ENCODE measurements at regions not wholly inside any gene's neighbourhood (a gene's known extent, or its start where the extent isn't known, plus 50 kb on each side); places are given as distances from the start of the nearest gene placed in this dataset.
"Not testable (repeated sequence)": the region's sequence is repeated elsewhere in the genome, so short reads cannot be mapped to it uniquely, and the experiment has no call there.

DNA sequence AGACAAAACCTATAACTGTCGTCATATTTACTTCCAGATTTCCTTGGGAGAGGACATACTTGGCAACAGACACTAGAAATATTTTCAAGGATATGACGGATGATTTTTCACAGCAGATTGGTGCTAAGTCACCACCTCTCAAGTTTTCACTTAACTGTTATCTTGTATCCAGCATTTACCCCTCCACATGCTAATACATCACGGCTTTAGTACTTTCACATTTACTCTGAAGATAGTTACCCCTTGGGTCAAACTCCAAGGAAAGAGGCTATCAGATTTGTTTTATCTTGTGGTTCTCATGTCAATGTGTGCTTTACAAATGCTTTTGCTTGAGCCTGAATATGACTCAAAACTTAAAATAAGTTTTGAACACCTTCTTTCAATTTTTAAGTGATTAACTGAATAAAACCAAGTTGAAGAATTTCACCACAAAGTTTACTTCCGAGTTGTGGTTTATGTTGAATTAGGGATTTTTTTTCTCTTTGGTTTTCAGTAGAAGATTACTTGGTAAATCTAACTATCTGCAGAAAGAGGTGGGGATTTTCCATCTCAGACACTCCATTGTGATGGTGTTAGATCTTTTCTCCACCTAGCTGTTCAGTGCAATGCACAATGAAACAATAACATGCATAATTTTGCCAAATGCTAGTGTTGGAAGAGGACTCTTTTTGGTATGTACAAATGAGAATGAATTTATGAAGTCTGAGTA, 75.4 kb upstream of the FAT1 start:
- no peak overlapping the region for H3K27ac ChIP-seq (ENCODE audit: low read depth in 1 of 2, low read length in 1 of 2)
- WGBS: 91% methylated on average over 4 of the region's 4 CpGs
- no peaks in the 10 kb centered on the region for H3K9me3 ChIP-seq (ENCODE audit: control insufficient read depth in 2 of 2, insufficient read depth in 1 of 2, low read length in 1 of 2)
- no peak overlapping the region for H3K4me3 ChIP-seq (ENCODE audit: low read length in 2 of 2)
- no peaks in the 10 kb centered on the region for H3K36me3 ChIP-seq (ENCODE audit: control insufficient read depth in 2 of 2, insufficient read depth in 2 of 2, low read length in 1 of 2)
- no peaks in the 10 kb centered on the region for H3K27me3 ChIP-seq (ENCODE audit: control insufficient read depth in 2 of 2, insufficient read depth in 1 of 2, low read length in 1 of 2)
- H3K4me1 ChIP-seq (ENCODE audit: control insufficient read depth in 2 of 2, insufficient read depth in 2 of 2, low read length in 2 of 2): no peaks in the 10 kb centered on the region
- DNase-seq (ENCODE audit: low read depth in 6 of 9, low spot score in 9 of 9): no peak

DNA sequence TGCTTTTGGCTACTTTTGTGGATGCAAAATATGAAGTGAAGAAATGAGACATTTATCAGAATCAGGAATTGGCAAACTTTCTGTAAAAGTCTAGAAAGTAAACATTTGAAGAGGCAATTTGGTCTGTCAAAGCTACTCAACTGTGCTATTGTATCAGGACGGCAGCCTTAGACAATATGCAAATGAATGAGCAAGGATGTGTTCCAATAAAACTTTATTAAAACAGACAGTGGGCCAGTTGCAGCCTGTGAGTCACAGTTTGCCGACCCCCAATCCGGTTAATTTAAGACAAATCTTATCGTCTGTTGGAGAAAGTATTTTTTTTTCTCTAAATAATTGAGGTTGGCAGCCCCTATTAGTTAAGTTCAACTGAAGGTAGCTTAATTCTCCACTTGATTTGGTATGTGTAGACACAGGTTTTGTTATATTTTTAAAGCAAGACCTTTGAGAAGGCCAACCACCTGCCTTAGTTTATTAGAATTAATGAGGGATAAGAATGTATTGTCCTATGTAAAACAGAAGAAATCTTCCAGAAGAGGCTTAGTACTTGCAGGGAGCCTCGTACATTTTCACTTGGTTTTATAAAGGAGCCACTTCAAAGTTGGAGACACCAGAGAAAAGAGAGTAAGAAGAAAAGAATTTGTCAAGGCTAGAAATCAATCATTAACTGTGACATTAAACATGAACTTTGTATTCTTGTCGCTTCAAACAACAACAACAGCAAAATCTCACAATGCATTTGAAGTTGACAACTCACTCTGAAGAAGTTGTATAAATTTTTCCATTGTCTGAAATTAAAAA, 81.6 kb upstream of the FAT1 start:
- WGBS: 94% methylated on average over 6 of the region's 6 CpGs
- H3K27ac ChIP-seq (ENCODE audit: low read depth in 1 of 2, low read length in 1 of 2): no peak overlapping the region
- no peaks in the 10 kb centered on the region for H3K27me3 ChIP-seq (ENCODE audit: control insufficient read depth in 2 of 2, insufficient read depth in 1 of 2, low read length in 1 of 2)
- H3K4me3 ChIP-seq (ENCODE audit: low read length in 2 of 2): no peak overlapping the region
- DNase-seq (ENCODE audit: low read depth in 6 of 9, low spot score in 9 of 9): no peak
- no peaks in the 10 kb centered on the region for H3K36me3 ChIP-seq (ENCODE audit: control insufficient read depth in 2 of 2, insufficient read depth in 2 of 2, low read length in 1 of 2)
- no peaks in the 10 kb centered on the region for H3K9me3 ChIP-seq (ENCODE audit: control insufficient read depth in 2 of 2, insufficient read depth in 1 of 2, low read length in 1 of 2)
- H3K4me1 ChIP-seq (ENCODE audit: control insufficient read depth in 2 of 2, insufficient read depth in 2 of 2, low read length in 2 of 2): no peaks in the 10 kb centered on the region

DNA sequence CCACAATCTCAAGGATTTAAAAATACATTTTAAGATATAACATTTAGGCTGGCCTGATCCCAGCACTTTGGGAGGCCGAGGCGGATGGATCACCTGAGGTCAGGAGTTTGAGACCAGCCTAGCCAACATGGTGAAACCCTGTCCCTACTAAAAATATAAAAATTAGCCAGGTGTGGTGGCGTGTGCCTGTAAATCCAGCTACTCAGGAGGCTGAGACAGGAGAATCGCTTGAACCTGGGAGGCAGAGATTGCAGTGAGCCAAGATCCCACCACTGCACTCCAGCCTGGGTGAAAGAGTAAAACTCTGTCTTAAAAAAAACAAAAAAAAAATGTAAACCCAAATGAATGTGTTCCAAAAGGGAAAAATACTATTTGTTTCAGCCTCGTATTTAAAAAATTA, 82.3 kb upstream of the FAT1 start:
- not testable (repeated sequence) for H3K4me3 ChIP-seq (ENCODE audit: low read length in 2 of 2); H3K27ac ChIP-seq (ENCODE audit: low read depth in 1 of 2, low read length in 1 of 2)

DNA sequence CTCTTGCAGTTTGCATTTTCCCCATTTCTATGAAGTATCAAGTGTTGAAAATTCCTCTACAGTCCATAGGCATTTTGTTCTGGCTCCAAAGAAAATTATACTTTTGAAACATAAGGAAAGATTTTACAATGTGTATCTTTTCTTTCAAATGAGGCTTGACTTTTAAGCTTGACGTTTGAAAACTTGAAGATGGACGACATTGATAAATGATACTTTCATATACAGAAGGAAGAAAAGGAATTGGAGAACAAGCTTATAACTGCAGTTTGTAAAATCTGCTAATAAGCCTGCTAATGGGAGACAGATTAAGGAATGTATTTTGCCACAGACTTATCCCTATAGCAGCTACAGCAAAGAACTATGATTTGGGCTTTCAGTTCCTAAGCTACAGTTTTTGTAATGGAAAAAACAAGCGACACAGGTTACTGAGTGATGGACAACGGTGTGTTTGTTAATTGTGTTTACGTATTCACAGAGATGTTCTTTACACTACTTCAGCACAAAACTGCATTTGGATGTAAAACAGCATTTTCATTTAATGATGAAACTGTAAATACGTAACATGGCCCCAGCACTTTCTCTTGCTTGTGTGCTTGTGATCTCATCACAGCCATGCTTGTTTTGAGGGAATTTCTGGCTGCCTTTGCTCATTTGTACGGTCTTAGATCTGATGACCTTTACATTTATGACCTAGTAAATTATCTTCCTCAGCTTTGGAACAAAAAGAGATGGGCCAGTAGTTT, 83.2 kb upstream of the FAT1 start:
- 77% methylated on average over 7 of the region's 7 CpGs for WGBS
- H3K36me3 ChIP-seq (ENCODE audit: control insufficient read depth in 2 of 2, insufficient read depth in 2 of 2, low read length in 1 of 2): no peaks in the 10 kb centered on the region
- H3K9me3 ChIP-seq (ENCODE audit: control insufficient read depth in 2 of 2, insufficient read depth in 1 of 2, low read length in 1 of 2): peaks cover 0 to 4% of the 10 kb centered on the region in 2 donors
- H3K27ac ChIP-seq (ENCODE audit: low read depth in 1 of 2, low read length in 1 of 2): no peak overlapping the region
- no peak for DNase-seq (ENCODE audit: low read depth in 6 of 9, low spot score in 9 of 9)
- no peak overlapping the region for H3K4me3 ChIP-seq (ENCODE audit: low read length in 2 of 2)
- no peaks in the 10 kb centered on the region for H3K4me1 ChIP-seq (ENCODE audit: control insufficient read depth in 2 of 2, insufficient read depth in 2 of 2, low read length in 2 of 2)
- no peaks in the 10 kb centered on the region for H3K27me3 ChIP-seq (ENCODE audit: control insufficient read depth in 2 of 2, insufficient read depth in 1 of 2, low read length in 1 of 2)

More for the DNA sequence above, 82.3 kb upstream of the FAT1 start:
- H3K4me1 ChIP-seq (ENCODE audit: control insufficient read depth in 2 of 2, insufficient read depth in 2 of 2, low read length in 2 of 2); H3K27me3 ChIP-seq (ENCODE audit: control insufficient read depth in 2 of 2, insufficient read depth in 1 of 2, low read length in 1 of 2); DNase-seq (ENCODE audit: low read depth in 6 of 9, low spot score in 9 of 9); H3K9me3 ChIP-seq (ENCODE audit: control insufficient read depth in 2 of 2, insufficient read depth in 1 of 2, low read length in 1 of 2); H3K36me3 ChIP-seq (ENCODE audit: control insufficient read depth in 2 of 2, insufficient read depth in 2 of 2, low read length in 1 of 2): not testable (repeated sequence)
- WGBS: 94% methylated on average over 5 of the region's 5 CpGs

DNA sequence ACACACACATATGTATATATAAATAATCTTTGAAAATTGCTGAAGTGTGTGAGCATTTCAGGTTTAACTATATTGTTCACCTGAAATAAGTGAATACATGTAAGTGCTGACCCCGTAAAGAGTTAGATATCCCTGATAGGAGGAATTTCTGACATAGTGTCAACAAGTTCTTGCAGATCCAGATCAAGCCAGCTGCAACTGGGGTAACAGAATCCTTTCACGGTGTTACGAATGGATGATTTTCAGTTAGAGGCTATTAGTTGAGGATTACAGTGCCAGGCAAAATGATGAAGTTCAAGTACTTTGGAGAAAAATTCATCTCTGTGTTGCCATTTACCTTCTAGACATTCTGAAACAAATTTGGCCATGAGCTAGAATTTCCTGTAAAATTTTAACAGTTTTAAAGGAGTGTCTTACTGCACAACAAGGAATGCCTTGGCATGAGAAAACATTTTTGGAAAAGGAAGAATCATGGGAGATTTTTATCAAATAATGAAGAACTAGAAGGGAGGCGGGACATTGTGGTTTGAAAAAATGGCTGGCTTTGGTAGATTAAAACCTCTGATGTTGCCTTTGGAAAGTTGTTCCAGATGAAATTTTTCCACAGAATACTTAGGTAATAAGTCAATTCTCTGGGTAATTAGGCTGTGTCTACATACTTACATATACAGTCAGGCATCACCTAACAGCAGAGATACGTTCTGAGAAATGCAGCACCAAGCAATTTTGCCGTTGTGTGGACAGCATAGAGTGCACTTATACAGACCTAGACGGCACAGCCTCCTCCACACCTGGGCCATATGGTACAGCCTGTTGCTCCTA, 84.4 kb upstream of the FAT1 start:
- 92% methylated on average over 7 of the region's 7 CpGs for WGBS
- H3K36me3 ChIP-seq (ENCODE audit: control insufficient read depth in 2 of 2, insufficient read depth in 2 of 2, low read length in 1 of 2): no peaks in the 10 kb centered on the region
- H3K27ac ChIP-seq (ENCODE audit: low read depth in 1 of 2, low read length in 1 of 2): no peak overlapping the region
- no peaks in the 10 kb centered on the region for H3K4me1 ChIP-seq (ENCODE audit: control insufficient read depth in 2 of 2, insufficient read depth in 2 of 2, low read length in 2 of 2)
- no peak for DNase-seq (ENCODE audit: low read depth in 6 of 9, low spot score in 9 of 9)
- H3K27me3 ChIP-seq (ENCODE audit: control insufficient read depth in 2 of 2, insufficient read depth in 1 of 2, low read length in 1 of 2): no peaks in the 10 kb centered on the region
- H3K4me3 ChIP-seq (ENCODE audit: low read length in 2 of 2): no peak overlapping the region
- H3K9me3 ChIP-seq (ENCODE audit: control insufficient read depth in 2 of 2, insufficient read depth in 1 of 2, low read length in 1 of 2): peaks cover 0 to 7% of the 10 kb centered on the region in 2 donors

DNA sequence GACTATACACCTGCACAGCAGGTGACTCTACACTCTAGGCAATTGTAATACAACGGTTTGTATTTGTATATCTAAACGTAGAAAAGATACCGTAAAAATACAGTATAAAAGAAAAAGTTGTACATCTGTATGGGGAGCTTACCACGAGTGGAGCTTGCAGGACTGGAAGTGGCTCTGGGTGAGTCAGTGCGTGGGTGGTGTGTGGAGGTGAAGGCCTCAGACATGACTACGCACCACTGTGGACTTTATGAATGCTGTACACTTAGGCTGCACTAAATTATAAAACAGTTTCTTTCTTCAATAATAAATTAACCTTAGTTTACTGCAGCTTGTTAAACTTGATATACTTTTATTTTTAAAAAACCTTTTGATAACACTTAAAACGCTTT, 85.0 kb upstream of the FAT1 start:
- H3K27ac ChIP-seq (ENCODE audit: low read depth in 1 of 2, low read length in 1 of 2): no peak overlapping the region
- no peak overlapping the region for H3K4me3 ChIP-seq (ENCODE audit: low read length in 2 of 2)
- no peak for DNase-seq (ENCODE audit: low read depth in 6 of 9, low spot score in 9 of 9)
- peaks cover 0 to 7% of the 10 kb centered on the region in 2 donors for H3K9me3 ChIP-seq (ENCODE audit: control insufficient read depth in 2 of 2, insufficient read depth in 1 of 2, low read length in 1 of 2)
- H3K27me3 ChIP-seq (ENCODE audit: control insufficient read depth in 2 of 2, insufficient read depth in 1 of 2, low read length in 1 of 2): no peaks in the 10 kb centered on the region
- no peaks in the 10 kb centered on the region for H3K4me1 ChIP-seq (ENCODE audit: control insufficient read depth in 2 of 2, insufficient read depth in 2 of 2, low read length in 2 of 2)
- WGBS: 94% methylated on average over 7 of the region's 7 CpGs
- H3K36me3 ChIP-seq (ENCODE audit: control insufficient read depth in 2 of 2, insufficient read depth in 2 of 2, low read length in 1 of 2): no peaks in the 10 kb centered on the region

DNA sequence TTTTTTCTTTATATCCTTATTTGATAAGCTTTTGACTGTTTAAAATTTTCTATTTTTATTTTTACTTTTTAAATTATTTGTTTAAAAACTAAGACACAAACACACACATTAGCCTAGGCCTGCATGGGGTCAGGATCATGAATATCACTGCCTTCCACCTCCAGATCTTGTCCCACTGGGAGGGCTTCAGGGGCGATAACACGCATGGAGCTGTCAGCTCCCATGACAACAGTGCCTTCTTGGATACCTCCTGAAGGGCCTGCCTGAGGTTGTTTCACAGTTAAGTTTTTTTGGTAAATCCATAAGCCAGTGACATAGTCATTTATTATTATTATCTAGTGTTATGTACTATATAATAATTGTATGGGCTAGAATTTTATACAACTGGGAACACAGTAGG, 85.4 kb upstream of the FAT1 start:
- DNase-seq (ENCODE audit: low read depth in 6 of 9, low spot score in 9 of 9): no peak
- WGBS: 98% methylated on average over 2 of the region's 2 CpGs
- H3K27me3 ChIP-seq (ENCODE audit: control insufficient read depth in 2 of 2, insufficient read depth in 1 of 2, low read length in 1 of 2): no peaks in the 10 kb centered on the region
- H3K9me3 ChIP-seq (ENCODE audit: control insufficient read depth in 2 of 2, insufficient read depth in 1 of 2, low read length in 1 of 2): peaks cover 0 to 7% of the 10 kb centered on the region in 2 donors
- H3K27ac ChIP-seq (ENCODE audit: low read depth in 1 of 2, low read length in 1 of 2): no peak overlapping the region
- H3K4me1 ChIP-seq (ENCODE audit: control insufficient read depth in 2 of 2, insufficient read depth in 2 of 2, low read length in 2 of 2): no peaks in the 10 kb centered on the region
- H3K4me3 ChIP-seq (ENCODE audit: low read length in 2 of 2): no peak overlapping the region
- no peaks in the 10 kb centered on the region for H3K36me3 ChIP-seq (ENCODE audit: control insufficient read depth in 2 of 2, insufficient read depth in 2 of 2, low read length in 1 of 2)

DNA sequence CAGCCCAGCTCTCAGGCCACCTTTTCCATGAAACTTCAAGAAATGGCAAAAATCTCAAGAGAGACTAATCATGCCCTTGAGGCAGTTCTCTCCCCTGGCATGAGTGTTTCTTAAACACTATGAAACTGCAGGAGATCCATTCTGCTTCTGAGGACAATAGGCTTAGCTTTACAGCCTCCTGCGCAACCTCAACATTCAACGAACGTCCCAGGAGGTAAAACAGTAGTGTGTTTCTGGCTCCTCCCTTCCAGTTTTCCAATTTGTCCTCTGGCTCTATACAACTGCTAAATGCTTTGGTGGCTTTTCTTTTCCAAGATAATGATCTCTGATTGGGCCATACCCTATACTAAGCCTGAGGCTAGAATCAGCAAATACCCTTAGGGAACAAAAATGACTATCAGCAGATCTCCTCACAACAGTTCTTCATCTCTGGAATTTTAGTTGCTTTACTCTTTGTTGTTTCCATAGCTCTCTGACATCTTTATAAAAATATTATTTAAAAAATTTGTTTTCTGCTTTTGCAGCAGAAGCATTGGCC, 87.0 kb upstream of the FAT1 start:
- H3K4me3 ChIP-seq (ENCODE audit: low read length in 2 of 2): no peak overlapping the region
- H3K9me3 ChIP-seq (ENCODE audit: control insufficient read depth in 2 of 2, insufficient read depth in 1 of 2, low read length in 1 of 2): peaks cover 0 to 7% of the 10 kb centered on the region in 2 donors
- H3K4me1 ChIP-seq (ENCODE audit: control insufficient read depth in 2 of 2, insufficient read depth in 2 of 2, low read length in 2 of 2): no peaks in the 10 kb centered on the region
- H3K27me3 ChIP-seq (ENCODE audit: control insufficient read depth in 2 of 2, insufficient read depth in 1 of 2, low read length in 1 of 2): no peaks in the 10 kb centered on the region
- 76% methylated on average over 3 of the region's 3 CpGs for WGBS
- DNase-seq (ENCODE audit: low read depth in 6 of 9, low spot score in 9 of 9): no peak
- no peaks in the 10 kb centered on the region for H3K36me3 ChIP-seq (ENCODE audit: control insufficient read depth in 2 of 2, insufficient read depth in 2 of 2, low read length in 1 of 2)
- H3K27ac ChIP-seq (ENCODE audit: low read depth in 1 of 2, low read length in 1 of 2): no peak overlapping the region

All from thymus (tissue), 11 donors.